ENCODE measurements at regions not wholly inside any gene's neighbourhood (a gene's known extent, or its start where the extent isn't known, plus 50 kb on each side); places are given as distances from the start of the nearest gene placed in this dataset.

DNA sequence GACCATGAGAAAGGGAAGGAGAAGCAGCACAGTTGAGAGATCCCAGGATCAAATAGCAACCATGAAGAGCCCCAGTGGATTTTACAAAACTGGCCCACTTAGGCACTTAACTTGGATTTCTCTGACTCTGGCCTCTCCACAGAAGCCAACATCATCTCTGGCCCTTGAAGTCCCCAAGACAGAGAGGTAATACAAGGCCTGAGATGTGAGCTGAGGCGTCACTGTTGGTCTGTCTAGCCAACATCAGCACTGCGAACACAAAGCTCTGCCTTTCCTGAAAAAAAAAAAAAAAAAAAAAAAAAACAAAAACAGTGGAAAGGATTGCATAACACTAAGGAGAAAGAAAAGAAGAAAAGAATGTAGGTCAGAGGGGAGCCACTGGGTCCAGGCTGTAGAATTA, 378.3 kb downstream of the BRINP1 start:
- Histone ChIP-seq H2AFZ (ENCODE audit: control insufficient read depth, low read length) (no peak overlapping the region), H3K4me1 (ENCODE audit: control insufficient read depth, extremely low read depth, insufficient read depth, low read length) (no peaks in the 10 kb centered on the region), H3K27me3 (ENCODE audit: control insufficient read depth, extremely low read depth, insufficient read depth, low read length) (no peaks in the 10 kb centered on the region), H3K9me3 (ENCODE audit: control insufficient read depth, low read depth, low read length) (no peaks in the 10 kb centered on the region), H3K36me3 (ENCODE audit: control insufficient read depth in 2 of 2, extremely low read depth in 1 of 2, insufficient read depth in 2 of 2, low read length in 2 of 2) (no peaks in the 10 kb centered on the region), H3K9me1 (ENCODE audit: control insufficient read depth, extremely low read depth, insufficient read depth, low read length) (no peaks in the 10 kb centered on the region), H3K27ac (ENCODE audit: control insufficient read depth, insufficient read depth, low read length) (no peak overlapping the region), H3K4me2 (ENCODE audit: control insufficient read depth, extremely low read depth, insufficient read depth, low read depth, low read length) (no peak overlapping the region), H3K4me3 (ENCODE audit: control insufficient read depth in 2 of 3, extremely low read depth in 1 of 3, insufficient read depth in 2 of 3, low read depth in 1 of 3, low read length in 3 of 3) (no peak overlapping the region), H3K79me2 (ENCODE audit: control insufficient read depth, insufficient read depth, low read length) (no peaks in the 10 kb centered on the region), H3K9ac (ENCODE audit: control insufficient read depth, extremely low read depth, insufficient read depth, low read length) (no peak overlapping the region), H4K20me1 (ENCODE audit: control insufficient read depth, extremely low read depth, insufficient read depth, low read length) (no peaks in the 10 kb centered on the region)
- FAIRE-seq (no peak), DNase-seq (ENCODE audit: low read depth, low spot score) (no peak)
- TF ChIP-seq EZH2 (IDR thresholded peaks at IDR 0.05; ENCODE audit: low read length), result no peak
- dilution Hi-C loops (cut with MboI; ENCODE audit: extremely low pct_ligation_motif_present, low sequenced_read_pairs), result no loop called here

- Histone ChIP-seq H3K4me2 (ENCODE audit: control insufficient read depth, extremely low read depth, insufficient read depth, low read depth, low read length) (no peak overlapping the region), H3K4me1 (ENCODE audit: control insufficient read depth, extremely low read depth, insufficient read depth, low read length) (no peaks in the 10 kb centered on the region), H3K27ac (ENCODE audit: control insufficient read depth, insufficient read depth, low read length) (no peak overlapping the region), H3K79me2 (ENCODE audit: control insufficient read depth, insufficient read depth, low read length) (no peaks in the 10 kb centered on the region), H2AFZ (ENCODE audit: control insufficient read depth, low read length) (no peak overlapping the region), H3K4me3 (ENCODE audit: control insufficient read depth in 2 of 3, extremely low read depth in 1 of 3, insufficient read depth in 2 of 3, low read depth in 1 of 3, low read length in 3 of 3) (no peak overlapping the region), H3K9ac (ENCODE audit: control insufficient read depth, extremely low read depth, insufficient read depth, low read length) (no peak overlapping the region), H3K27me3 (ENCODE audit: control insufficient read depth, extremely low read depth, insufficient read depth, low read length) (no peaks in the 10 kb centered on the region), H3K9me3 (ENCODE audit: control insufficient read depth, low read depth, low read length) (no peaks in the 10 kb centered on the region), H4K20me1 (ENCODE audit: control insufficient read depth, extremely low read depth, insufficient read depth, low read length) (no peaks in the 10 kb centered on the region), H3K9me1 (ENCODE audit: control insufficient read depth, extremely low read depth, insufficient read depth, low read length) (no peaks in the 10 kb centered on the region), H3K36me3 (ENCODE audit: control insufficient read depth in 2 of 2, extremely low read depth in 1 of 2, insufficient read depth in 2 of 2, low read length in 2 of 2) (no peaks in the 10 kb centered on the region)
- dilution Hi-C loops (cut with MboI; ENCODE audit: extremely low pct_ligation_motif_present, low sequenced_read_pairs), result no loop called here
- FAIRE-seq, result no peak
- no peak for DNase-seq (ENCODE audit: low read depth, low spot score)
- TF ChIP-seq, protein P1, sequence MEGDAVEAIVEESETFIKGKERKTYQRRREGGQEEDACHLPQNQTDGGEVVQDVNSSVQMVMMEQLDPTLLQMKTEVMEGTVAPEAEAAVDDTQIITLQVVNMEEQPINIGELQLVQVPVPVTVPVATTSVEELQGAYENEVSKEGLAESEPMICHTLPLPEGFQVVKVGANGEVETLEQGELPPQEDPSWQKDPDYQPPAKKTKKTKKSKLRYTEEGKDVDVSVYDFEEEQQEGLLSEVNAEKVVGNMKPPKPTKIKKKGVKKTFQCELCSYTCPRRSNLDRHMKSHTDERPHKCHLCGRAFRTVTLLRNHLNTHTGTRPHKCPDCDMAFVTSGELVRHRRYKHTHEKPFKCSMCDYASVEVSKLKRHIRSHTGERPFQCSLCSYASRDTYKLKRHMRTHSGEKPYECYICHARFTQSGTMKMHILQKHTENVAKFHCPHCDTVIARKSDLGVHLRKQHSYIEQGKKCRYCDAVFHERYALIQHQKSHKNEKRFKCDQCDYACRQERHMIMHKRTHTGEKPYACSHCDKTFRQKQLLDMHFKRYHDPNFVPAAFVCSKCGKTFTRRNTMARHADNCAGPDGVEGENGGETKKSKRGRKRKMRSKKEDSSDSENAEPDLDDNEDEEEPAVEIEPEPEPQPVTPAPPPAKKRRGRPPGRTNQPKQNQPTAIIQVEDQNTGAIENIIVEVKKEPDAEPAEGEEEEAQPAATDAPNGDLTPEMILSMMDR (optimal IDR thresholded peaks at IDR 0.05 in 1 of 3, IDR thresholded peaks at IDR 0.05 in 1 of 3, conservative IDR thresholded peaks at IDR 0.05 in 1 of 3; ENCODE audit: extremely low read depth in 1 of 3, insufficient read depth in 2 of 3, low read length in 3 of 3), result no peak
- no peak for TF ChIP-seq EZH2 (IDR thresholded peaks at IDR 0.05; ENCODE audit: low read length)
Observed at GRCh38 chr9:118991366-118992285, 377.6 kb downstream of the BRINP1 start.
